Coronary artery (tissue), 2 donors: ENCODE measurements at regions not wholly inside any gene's neighbourhood (a gene's known extent, or its start where the extent isn't known, plus 50 kb on each side); places are given as distances from the start of the nearest gene placed in this dataset.

Source experiments
- DNase-seq: peaks from one replicate; pipeline ENCODE4 v3.0.0-alpha.2; 2017; ENCODE audit warnings: low spot score
- H3K27ac ChIP-seq, 2 donors: fragments of 200-600 bp; sonication (generic); one replicate each; pipeline ENCODE4 v1.5.1; 2016 to 2019
- H3K4me3 ChIP-seq: fragments of 200-600 bp; sonication (generic); 2 replicates; pipeline ENCODE4 v1.5.1; 2016; ENCODE audit warnings: mild to moderate bottlenecking, moderate library complexity
- TF ChIP-seq, protein P1 (sequence below): fragments of 200-600 bp; sonication (generic); IDR thresholded peaks from one replicate; pipeline ENCODE4 v1.5.1; 2019; ENCODE audit warnings: antibody characterized with exemption

DNA sequence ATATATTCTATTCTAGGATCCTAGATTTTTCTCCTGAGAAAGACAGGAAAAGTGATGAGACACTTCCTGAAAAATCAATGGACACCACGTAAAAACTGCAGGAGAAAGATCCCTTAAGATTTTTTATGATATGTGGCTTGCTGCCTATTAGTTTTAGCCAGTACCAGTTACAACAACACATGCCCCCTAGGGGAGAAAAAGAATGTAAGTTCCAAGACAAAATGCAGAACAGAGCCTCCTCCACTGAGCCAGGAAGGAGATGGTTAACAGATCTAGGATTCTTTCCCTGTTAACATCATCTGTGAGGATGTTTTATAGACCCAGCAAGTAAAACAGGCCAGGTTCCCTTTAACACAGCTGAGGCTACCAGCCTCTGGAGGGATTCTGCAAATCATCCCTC lies 574.7 kb downstream of the TLE4 start:
- TF ChIP-seq, protein P1, sequence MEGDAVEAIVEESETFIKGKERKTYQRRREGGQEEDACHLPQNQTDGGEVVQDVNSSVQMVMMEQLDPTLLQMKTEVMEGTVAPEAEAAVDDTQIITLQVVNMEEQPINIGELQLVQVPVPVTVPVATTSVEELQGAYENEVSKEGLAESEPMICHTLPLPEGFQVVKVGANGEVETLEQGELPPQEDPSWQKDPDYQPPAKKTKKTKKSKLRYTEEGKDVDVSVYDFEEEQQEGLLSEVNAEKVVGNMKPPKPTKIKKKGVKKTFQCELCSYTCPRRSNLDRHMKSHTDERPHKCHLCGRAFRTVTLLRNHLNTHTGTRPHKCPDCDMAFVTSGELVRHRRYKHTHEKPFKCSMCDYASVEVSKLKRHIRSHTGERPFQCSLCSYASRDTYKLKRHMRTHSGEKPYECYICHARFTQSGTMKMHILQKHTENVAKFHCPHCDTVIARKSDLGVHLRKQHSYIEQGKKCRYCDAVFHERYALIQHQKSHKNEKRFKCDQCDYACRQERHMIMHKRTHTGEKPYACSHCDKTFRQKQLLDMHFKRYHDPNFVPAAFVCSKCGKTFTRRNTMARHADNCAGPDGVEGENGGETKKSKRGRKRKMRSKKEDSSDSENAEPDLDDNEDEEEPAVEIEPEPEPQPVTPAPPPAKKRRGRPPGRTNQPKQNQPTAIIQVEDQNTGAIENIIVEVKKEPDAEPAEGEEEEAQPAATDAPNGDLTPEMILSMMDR, result no peak
- no peak for DNase-seq
- Histone ChIP-seq H3K4me3 (no peak overlapping the region), H3K27ac (no peak overlapping the region)

DNA sequence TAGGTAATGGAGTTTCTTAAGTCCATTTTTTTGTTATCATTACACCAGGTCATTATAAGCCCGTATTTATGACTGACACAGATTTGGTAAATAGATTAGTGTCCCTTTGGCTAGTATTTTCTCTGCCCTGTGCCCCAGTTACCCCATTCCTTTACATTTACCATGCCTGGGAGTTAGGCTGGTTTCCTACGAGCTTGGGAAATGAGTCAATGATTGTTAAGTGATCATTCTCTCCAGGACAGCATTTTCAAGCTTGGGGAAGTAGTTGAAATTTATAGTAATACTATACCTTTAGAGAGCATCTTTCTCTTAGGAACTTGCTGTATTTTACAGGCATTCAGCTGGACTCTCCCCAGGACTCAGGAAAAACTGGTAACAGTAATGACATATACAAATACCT lies 573.1 kb downstream of the TLE4 start:
- TF ChIP-seq, protein P1, result no peak
- DNase-seq, result no peak
- Histone ChIP-seq H3K27ac (no peak overlapping the region), H3K4me3 (no peak overlapping the region)

DNA sequence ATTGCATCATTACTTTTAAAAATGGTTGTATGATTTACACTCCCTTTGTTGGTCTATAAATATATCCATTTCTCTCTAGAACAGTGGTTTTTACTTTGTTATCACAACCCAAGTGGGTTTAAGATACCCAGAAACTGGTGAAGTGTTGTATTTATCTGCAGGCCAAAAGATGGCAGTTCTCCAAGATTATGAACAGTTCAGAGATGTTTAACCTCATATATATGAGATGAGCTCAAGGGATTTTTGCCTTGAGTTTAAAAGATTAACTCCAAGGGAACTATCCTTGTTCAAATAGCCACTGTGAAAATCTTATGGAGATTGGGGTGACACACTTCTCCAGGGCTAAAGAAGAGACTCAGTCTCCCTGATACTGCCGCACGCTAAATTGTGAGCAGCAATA lies 572.6 kb downstream of the TLE4 start:
- Histone ChIP-seq H3K4me3 (no peak overlapping the region), H3K27ac (no peak overlapping the region)

DNA sequence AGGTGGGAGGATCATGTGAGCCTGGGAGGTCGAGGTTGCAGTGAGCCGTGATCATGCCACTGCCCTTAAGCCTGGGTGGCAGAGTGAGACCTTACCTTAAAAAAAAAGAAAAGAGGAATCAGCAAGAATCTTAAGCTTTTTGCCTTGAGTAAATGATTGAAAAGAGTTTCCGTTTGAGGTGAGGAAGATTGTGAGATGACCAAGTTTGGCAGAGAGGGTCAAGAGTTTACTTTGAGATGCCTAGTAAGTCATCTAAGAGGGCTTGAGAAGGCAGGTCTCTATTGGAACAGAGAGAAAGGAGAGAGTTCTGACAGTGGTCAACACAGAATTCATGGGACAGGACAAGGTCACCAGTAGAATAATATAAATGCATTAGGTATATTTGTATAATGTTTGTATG lies 572.1 kb downstream of the TLE4 start:
- DNase-seq, result no peak
- Histone ChIP-seq H3K4me3 (no peak overlapping the region), H3K27ac (no peak overlapping the region)
- TF ChIP-seq, protein P1, result no peak

More for the DNA sequence above, 572.6 kb downstream of the TLE4 start:
- no peak for DNase-seq
- TF ChIP-seq, protein P1, result no peak

DNA sequence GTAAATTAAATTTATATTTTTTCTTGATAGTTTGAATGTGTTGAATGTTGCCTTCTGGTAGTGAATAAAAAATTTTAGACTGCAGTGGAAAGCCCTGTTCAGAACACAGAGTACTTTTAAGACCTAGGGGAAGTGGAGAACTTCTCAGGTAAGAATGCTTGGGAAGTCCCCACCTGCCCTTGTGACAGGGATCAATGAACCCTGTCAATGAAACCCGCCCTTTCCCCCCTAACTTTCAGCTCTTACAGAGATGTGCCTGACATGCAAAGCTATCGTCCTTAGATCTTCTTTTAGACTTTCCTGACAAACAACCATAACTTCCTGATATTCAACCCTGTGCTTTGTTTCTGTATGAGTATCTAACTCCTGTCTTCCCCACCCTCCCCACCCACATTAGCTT lies 562.7 kb downstream of the TLE4 start:
- TF ChIP-seq, protein P1, result no peak
- Histone ChIP-seq H3K4me3 (no peak overlapping the region), H3K27ac (no peak overlapping the region)
- DNase-seq, result no peak

DNA sequence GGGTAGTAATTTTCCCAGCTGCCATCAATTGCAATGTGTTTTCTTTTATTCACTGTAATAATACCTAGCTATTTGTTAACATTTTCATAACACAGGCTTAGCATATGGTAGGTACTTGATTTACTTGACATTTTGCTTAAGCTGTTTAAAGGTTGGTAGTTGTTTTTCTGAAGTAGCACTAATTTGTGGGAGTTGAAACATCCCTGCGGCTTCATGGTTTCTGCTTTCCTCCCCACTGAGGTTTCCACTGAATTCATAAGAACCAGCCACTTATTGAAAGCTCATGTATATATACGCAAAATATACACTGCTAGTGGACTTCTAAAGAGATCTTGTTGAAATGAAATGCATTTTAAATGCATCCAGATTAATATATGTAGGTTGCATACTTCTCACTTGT lies 559.9 kb downstream of the TLE4 start:
- DNase-seq, result no peak
- TF ChIP-seq, protein P1, result no peak
- H3K27ac ChIP-seq, result no peak overlapping the region
- no peak overlapping the region for H3K4me3 ChIP-seq

DNA sequence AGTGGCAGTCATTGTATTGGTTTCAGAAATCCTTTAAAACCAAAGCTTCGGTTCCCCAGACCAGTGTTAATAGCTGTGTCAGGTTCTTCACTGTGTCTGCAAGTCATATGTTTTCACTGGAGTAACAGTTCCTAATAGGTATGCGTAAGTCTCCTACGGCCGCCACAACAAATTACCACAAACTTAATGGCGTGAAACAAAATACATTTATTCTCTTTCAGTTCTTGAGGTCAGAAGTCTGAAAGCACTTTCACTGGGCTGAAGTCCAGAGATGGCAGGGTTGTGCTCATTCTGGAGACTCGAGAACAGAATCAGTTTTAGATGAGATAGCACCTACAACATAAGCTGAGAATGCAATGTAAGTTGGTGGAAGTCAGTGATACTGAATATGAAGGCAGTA lies 556.2 kb downstream of the TLE4 start:
- no peak for DNase-seq

More for the DNA sequence above, 556.2 kb downstream of the TLE4 start:
- H3K4me3 ChIP-seq, result no peak overlapping the region
- TF ChIP-seq, protein P1, result no peak
- H3K27ac ChIP-seq, result no peak overlapping the region
